Uterus (tissue), 3 donors: ENCODE measurements at regions not wholly inside any gene's neighbourhood (a gene's known extent, or its start where the extent isn't known, plus 50 kb on each side); places are given as distances from the start of the nearest gene placed in this dataset.

Experiments used
- DNase-seq, 2 donors: peaks; one replicate each; pipeline ENCODE4 v3.0.0-alpha.2; 2019 to 2020
- H3K27ac ChIP-seq, 2 donors: fragments of 200-600 bp; sonication (generic); 1 replicate in 1 of 2; 2 replicates in 1 of 2; pipeline ENCODE4 v1.5.1; 2016 to 2018
- H3K27me3 ChIP-seq, 2 donors: fragments of 200-600 bp; sonication (generic); one replicate each; pipeline ENCODE4 v1.5.1; 2018 to 2019; ENCODE audit warnings: control low read depth in 1 of 2
- H3K36me3 ChIP-seq, 2 donors: fragments of 200-600 bp; sonication (generic); one replicate each; pipeline ENCODE4 v1.5.1; 2019; ENCODE audit warnings: control low read depth in 1 of 2
- H3K4me1 ChIP-seq, 2 donors: fragments of 200-600 bp; sonication (generic); one replicate each; pipeline ENCODE4 v1.5.1; 2018 to 2019; ENCODE audit warnings: control low read depth in 1 of 2
- H3K4me3 ChIP-seq, 2 donors: fragments of 200-600 bp; sonication (generic); 1 replicate in 1 of 2; 2 replicates in 1 of 2; pipeline ENCODE4 v1.5.1; 2018 to 2019; ENCODE audit warnings: mild to moderate bottlenecking in 1 of 2
- H3K9me3 ChIP-seq, 2 donors: fragments of 200-600 bp; sonication (generic); one replicate each; pipeline ENCODE4 v1.5.1; 2019; ENCODE audit warnings: control low read depth in 1 of 2
- CTCF ChIP-seq, 4 experiments: fragments of 200-600 bp in 2 of 4; fragments of 450-650 bp in 2 of 4; sonication (generic) in 2 of 4; IDR thresholded peaks; one replicate each; pipeline ENCODE4 v1.5.1; 2016 to 2019; ENCODE audit warnings: antibody characterized with exemption in 4 of 4, mild to moderate bottlenecking in 2 of 4, moderate library complexity in 1 of 4
- POLR2A ChIP-seq, 2 donors: fragments of 450-650 bp; IDR thresholded peaks; one replicate each; pipeline ENCODE4 v1.6.1; 2016; ENCODE audit warnings: antibody characterized with exemption in 2 of 2, mild to moderate bottlenecking in 1 of 2, moderate library complexity in 1 of 2
- intact Hi-C: fragments of 100-400 bp; cut with DNase I; formaldehyde crosslinking; loops from one replicate; pipeline ENCODE4 v1.15.1; 2023; ENCODE audit warnings: low total_unique reads
- donor health status: DM: yes; HTN: yes; CAD: no.

- no peaks in the 10 kb centered on the region for H3K9me3 ChIP-seq
- H3K36me3 ChIP-seq = no peaks in the 10 kb centered on the region
- H3K4me3 ChIP-seq = no peak overlapping the region
- H3K27me3 ChIP-seq = no peaks in the 10 kb centered on the region
- H3K4me1 ChIP-seq = no peaks in the 10 kb centered on the region
- intact Hi-C loops = no loop called here
- DNase-seq = no peak
- TF ChIP-seq CTCF (IDR thresholded peaks at IDR 0.05) (no peak), POLR2A (IDR thresholded peaks at IDR 0.05) (no peak)
- no peak overlapping the region for H3K27ac ChIP-seq
Measured at GRCh38 chr3:166303681-166304080, 466.5 kb upstream of the BCHE start.

- H3K4me1 ChIP-seq = no peaks in the 10 kb centered on the region
- H3K36me3 ChIP-seq = no peaks in the 10 kb centered on the region
- TF ChIP-seq POLR2A (IDR thresholded peaks at IDR 0.05) = no peak
- no peak for TF ChIP-seq CTCF (IDR thresholded peaks at IDR 0.05)
- no peaks in the 10 kb centered on the region for H3K27me3 ChIP-seq
- intact Hi-C loops = no loop called here
- no peak overlapping the region for H3K4me3 ChIP-seq
- H3K27ac ChIP-seq = no peak overlapping the region
- DNase-seq = no peak
- H3K9me3 ChIP-seq = no peaks in the 10 kb centered on the region
Measured at GRCh38 chr3:166302331-166302730, 465.1 kb upstream of the BCHE start.

- Histone ChIP-seq H3K27me3 (no peaks in the 10 kb centered on the region), H3K4me3 (no peak overlapping the region), H3K27ac (no peak overlapping the region), H3K9me3 (no peaks in the 10 kb centered on the region), H3K4me1 (no peaks in the 10 kb centered on the region), H3K36me3 (no peaks in the 10 kb centered on the region)
- intact Hi-C loops = no loop called here
- TF ChIP-seq POLR2A (IDR thresholded peaks at IDR 0.05) (no peak), CTCF (IDR thresholded peaks at IDR 0.05) (no peak)
- no peak for DNase-seq
Measured at GRCh38 chr3:166296179-166296783, 459.1 kb upstream of the BCHE start.

- no peak for TF ChIP-seq CTCF (IDR thresholded peaks at IDR 0.05)
- TF ChIP-seq POLR2A (IDR thresholded peaks at IDR 0.05) = no peak
- H3K4me1 ChIP-seq = no peaks in the 10 kb centered on the region
- H3K27me3 ChIP-seq = no peaks in the 10 kb centered on the region
- intact Hi-C loops = no loop called here
- no peaks in the 10 kb centered on the region for H3K36me3 ChIP-seq
- no peak overlapping the region for H3K27ac ChIP-seq
- H3K9me3 ChIP-seq = no peaks in the 10 kb centered on the region
- no peak overlapping the region for H3K4me3 ChIP-seq
- no peak for DNase-seq
Measured at GRCh38 chr3:166291186-166291955, 454.1 kb upstream of the BCHE start.

GRCh38 chr3:166285001-166285400 lies 447.8 kb upstream of the BCHE start:
- Histone ChIP-seq H3K9me3 (no peaks in the 10 kb centered on the region), H3K4me1 (no peaks in the 10 kb centered on the region), H3K27me3 (no peaks in the 10 kb centered on the region), H3K36me3 (no peaks in the 10 kb centered on the region), H3K4me3 (no peak overlapping the region), H3K27ac (no peak overlapping the region)
- intact Hi-C loops = no loop called here
- TF ChIP-seq CTCF (IDR thresholded peaks at IDR 0.05) (no peak), POLR2A (IDR thresholded peaks at IDR 0.05) (no peak)
- no peak for DNase-seq
